CD14-positive monocyte (primary cell): ENCODE measurements at regions not wholly inside any gene's neighbourhood (a gene's known extent, or its start where the extent isn't known, plus 50 kb on each side); places are given as distances from the start of the nearest gene placed in this dataset.

ENCODE experiments used
- DNase-seq, 3 donors: peaks; one replicate each; pipeline ENCODE4 v3.0.0-alpha.2; 2011 to 2022
- H2AFZ ChIP-seq: 2 replicates; pipeline ENCODE4 v1.6.0; 2012; ENCODE audit warnings: mild to moderate bottlenecking, low read depth, low read length, inconsistent platforms; ENCODE audit not compliant: insufficient read depth, poor library complexity, severe bottlenecking
- H3K27ac ChIP-seq, 2 donors: 1 replicate in 1 of 2; 2 replicates in 1 of 2; pipeline ENCODE4 v1.5.1; 2012 to 2013; ENCODE audit warnings: low read length in 2 of 2, control low read depth in 1 of 2, inconsistent platforms in 1 of 2, low read depth in 1 of 2, mild to moderate bottlenecking in 1 of 2
- H3K27me3 ChIP-seq, 2 donors: one replicate each; pipeline versions ENCODE4 v1.6.0 to v1.6.1; 2011 to 2013; ENCODE audit warnings: low read length in 2 of 2; ENCODE audit not compliant: control insufficient read depth in 2 of 2, insufficient read depth in 2 of 2
- H3K36me3 ChIP-seq, 2 donors: replicated peaks in 1 of 2; 1 replicate in 1 of 2; 2 replicates in 1 of 2; pipeline versions ENCODE4 v1.5.1 to v1.6.1; 2012 to 2013; ENCODE audit warnings: low read length in 2 of 2, control low read depth in 1 of 2, inconsistent platforms in 1 of 2, mild to moderate bottlenecking in 1 of 2; ENCODE audit not compliant: insufficient read depth in 2 of 2, control insufficient read depth in 1 of 2
- H3K4me1 ChIP-seq, 2 donors: 1 replicate in 1 of 2; 2 replicates in 1 of 2; pipeline versions ENCODE4 v1.5.1 to v1.6.1; 2012 to 2013; ENCODE audit warnings: low read length in 2 of 2, control low read depth in 1 of 2, inconsistent platforms in 1 of 2, mild to moderate bottlenecking in 1 of 2, moderate library complexity in 1 of 2; ENCODE audit not compliant: insufficient read depth in 2 of 2, control insufficient read depth in 1 of 2
- H3K4me2 ChIP-seq: replicated peaks from 2 replicates; pipeline ENCODE3; 2012; ENCODE audit warnings: low read length, moderate library complexity, mild to moderate bottlenecking; ENCODE audit not compliant: poor library complexity, severe bottlenecking; ENCODE audit errors: extremely low read depth
- H3K4me3 ChIP-seq, 3 experiments: fragments of 200-600 bp in 1 of 3; sonication (generic) in 1 of 3; replicated peaks in 1 of 3; 1 replicate in 2 of 3; 2 replicates in 1 of 3; pipeline ENCODE4 v1.5.1; 2011 to 2013; ENCODE audit warnings: low read length in 3 of 3, mild to moderate bottlenecking in 3 of 3, control low read depth in 2 of 3, low read depth in 2 of 3, inconsistent platforms in 1 of 3, moderate library complexity in 1 of 3
- H3K79me2 ChIP-seq: 2 replicates; pipeline ENCODE4 v1.6.0; 2012; ENCODE audit warnings: mild to moderate bottlenecking, control low read depth, inconsistent platforms, low read length, moderate library complexity; ENCODE audit not compliant: insufficient read depth
- H3K9ac ChIP-seq: 2 replicates; pipeline ENCODE4 v1.6.0; 2017; ENCODE audit warnings: low read length, mild to moderate bottlenecking; ENCODE audit not compliant: insufficient read depth, poor library complexity, severe bottlenecking
- H3K9me3 ChIP-seq, 2 donors: replicated peaks in 1 of 2; 1 replicate in 1 of 2; 2 replicates in 1 of 2; pipeline versions ENCODE4 v1.5.1 to v1.6.1; 2012 to 2013; ENCODE audit warnings: low read length in 2 of 2, control low read depth in 1 of 2; ENCODE audit not compliant: control insufficient read depth in 1 of 2, insufficient read depth in 1 of 2
- H4K20me1 ChIP-seq: 2 replicates; pipeline ENCODE4 v1.6.0; 2012; ENCODE audit warnings: mild to moderate bottlenecking, low read length, control low read depth, moderate library complexity; ENCODE audit not compliant: insufficient read depth
- H3K27ac Mint-ChIP-seq, 7 donors: one replicate each; pipeline ENCODE4 v1.8.0; 2020; ENCODE audit warnings: mild to moderate bottlenecking in 7 of 7, mixed read lengths in 7 of 7, moderate library complexity in 6 of 7, inconsistent platforms in 2 of 7
- H3K27me3 Mint-ChIP-seq, 3 donors: one replicate each; pipeline ENCODE4 v1.8.0; 2021 to 2022; ENCODE audit warnings: low read depth in 3 of 3, mild to moderate bottlenecking in 3 of 3, mixed read lengths in 3 of 3, moderate library complexity in 3 of 3, inconsistent platforms in 1 of 3
- H3K36me3 Mint-ChIP-seq, 2 donors: one replicate each; pipeline ENCODE4 v1.8.0; 2020; ENCODE audit warnings: mixed read lengths in 2 of 2, inconsistent platforms in 1 of 2, mild to moderate bottlenecking in 1 of 2
- H3K4me1 Mint-ChIP-seq: one replicate; pipeline ENCODE4 v1.8.0; 2020; ENCODE audit warnings: mild to moderate bottlenecking, mixed read lengths
- H3K4me3 Mint-ChIP-seq, 2 donors: one replicate each; pipeline ENCODE4 v1.8.0; 2020; ENCODE audit warnings: mild to moderate bottlenecking in 2 of 2, mixed read lengths in 2 of 2, moderate library complexity in 1 of 2
- H3K9me3 Mint-ChIP-seq, 7 donors: one replicate each; pipeline ENCODE4 v1.8.0; 2020 to 2022; ENCODE audit warnings: mixed read lengths in 7 of 7, mild to moderate bottlenecking in 6 of 7, moderate library complexity in 6 of 7, inconsistent platforms in 2 of 7
- CTCF ChIP-seq: fragments of 200-600 bp; IDR thresholded peaks from one replicate; pipeline ENCODE4 v1.8.0; 2022; ENCODE audit warnings: antibody characterized with exemption, mild to moderate bottlenecking
- WGBS: methylation state at CpG from one replicate; pipeline ENCODE4 v1.1.5; 2013; ENCODE audit warnings: missing lambda C conversion rate; ENCODE audit not compliant: insufficient coverage; 5-methylcytosine and 5-hydroxymethylcytosine counted together
- intact Hi-C, 2 donors: fragments of 100-400 bp; cut with micrococcal nuclease; formaldehyde crosslinking; loops; one replicate each; pipeline versions ENCODE4 v1.15.0 to v1.15.1; 2023

- Histone ChIP-seq H3K4me3 (no peak overlapping the region), H3K9ac (no peak overlapping the region), H3K4me2 (no peak overlapping the region), H3K79me2 (no peaks in the 10 kb centered on the region), H3K9me3 (no peaks in the 10 kb centered on the region), H3K27me3 (no peaks in the 10 kb centered on the region), H3K36me3 (no peaks in the 10 kb centered on the region), H4K20me1 (no peaks in the 10 kb centered on the region), H3K4me1 (no peaks in the 10 kb centered on the region), H2AFZ (no peak overlapping the region), H3K27ac (no peak overlapping the region)
- intact Hi-C loops, result no loop called here
- no peak for TF ChIP-seq CTCF
- Mint-ChIP-seq H3K36me3 (no peaks in the 10 kb centered on the region), H3K27me3 (peaks cover 0 to 1% (median 0%) of the 10 kb centered on the region in 3 donors), H3K4me1 (no peaks in the 10 kb centered on the region), H3K27ac (no peak overlapping the region), H3K9me3 (peaks cover 0 to 8% (median 3%) of the 10 kb centered on the region in 7 donors), H3K4me3 (no peak overlapping the region)
- no peak for DNase-seq
- no CpG with 5 or more reads among the region's 1 CpG for WGBS
Measured at GRCh38 chr5:25393957-25394356, 749.2 kb upstream of the CDH10 start.

GRCh38 chr5:25393256-25393655 is 748.5 kb upstream of the CDH10 start:
- Histone ChIP-seq H3K9me3 (no peaks in the 10 kb centered on the region), H4K20me1 (no peaks in the 10 kb centered on the region), H3K4me1 (no peaks in the 10 kb centered on the region), H3K36me3 (no peaks in the 10 kb centered on the region), H3K9ac (no peak overlapping the region), H3K79me2 (no peaks in the 10 kb centered on the region), H2AFZ (no peak overlapping the region), H3K4me3 (no peak overlapping the region), H3K4me2 (no peak overlapping the region), H3K27ac (no peak overlapping the region), H3K27me3 (no peaks in the 10 kb centered on the region)
- H3K4me1 Mint-ChIP-seq, result no peaks in the 10 kb centered on the region
- H3K27ac Mint-ChIP-seq, result no peak overlapping the region
- DNase-seq, result no peak
- H3K27me3 Mint-ChIP-seq, result peaks cover 0 to 1% (median 0%) of the 10 kb centered on the region in 3 donors
- intact Hi-C loops, result no loop called here
- TF ChIP-seq CTCF, result no peak
- peaks cover 0 to 8% (median 3%) of the 10 kb centered on the region in 7 donors for H3K9me3 Mint-ChIP-seq
- H3K4me3 Mint-ChIP-seq, result no peak overlapping the region
- 88% methylated on average over 1 of the region's 1 CpG for WGBS
- H3K36me3 Mint-ChIP-seq, result no peaks in the 10 kb centered on the region
